ENCODE measurements at regions not wholly inside any gene's neighbourhood (a gene's known extent, or its start where the extent isn't known, plus 50 kb on each side); places are given as distances from the start of the nearest gene placed in this dataset.
A peak's percentile ranks its signal among the peaks of the same experiment; 100 is the strongest.

DNA sequence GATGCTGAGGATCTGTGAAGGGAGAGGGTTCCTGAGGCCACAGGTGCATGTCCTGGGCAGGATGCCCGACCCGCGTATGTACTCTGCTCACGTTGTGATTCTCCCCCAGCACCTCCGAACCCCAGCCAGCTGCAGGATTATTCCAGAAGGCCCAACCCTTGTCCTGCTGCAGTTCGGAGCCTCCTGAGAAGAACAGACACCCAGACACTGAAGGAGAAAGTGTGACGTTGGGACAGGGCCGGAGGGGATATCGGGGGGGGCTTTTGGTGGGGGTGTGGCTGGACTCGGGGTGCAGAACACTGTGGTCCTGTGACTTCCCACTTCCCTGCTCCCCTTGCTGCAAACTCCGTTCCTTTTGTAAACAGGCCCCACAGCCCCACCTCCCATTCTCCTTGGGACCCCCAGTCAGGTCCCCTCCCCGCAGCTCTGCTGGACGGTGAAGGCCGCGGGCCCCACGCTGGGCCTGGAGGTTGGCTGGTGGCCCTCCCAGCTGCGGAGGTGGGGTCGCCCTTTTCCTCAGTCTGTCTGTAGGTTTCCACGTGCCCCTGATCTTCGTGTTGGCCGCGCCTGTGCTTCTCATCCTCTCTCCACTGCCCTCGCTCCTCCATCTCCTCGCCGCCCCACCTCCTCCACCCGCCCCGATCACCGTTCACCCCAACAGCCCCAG is 83.0 kb upstream of the ADRA2C start:
- no peak for DNase-seq

DNA sequence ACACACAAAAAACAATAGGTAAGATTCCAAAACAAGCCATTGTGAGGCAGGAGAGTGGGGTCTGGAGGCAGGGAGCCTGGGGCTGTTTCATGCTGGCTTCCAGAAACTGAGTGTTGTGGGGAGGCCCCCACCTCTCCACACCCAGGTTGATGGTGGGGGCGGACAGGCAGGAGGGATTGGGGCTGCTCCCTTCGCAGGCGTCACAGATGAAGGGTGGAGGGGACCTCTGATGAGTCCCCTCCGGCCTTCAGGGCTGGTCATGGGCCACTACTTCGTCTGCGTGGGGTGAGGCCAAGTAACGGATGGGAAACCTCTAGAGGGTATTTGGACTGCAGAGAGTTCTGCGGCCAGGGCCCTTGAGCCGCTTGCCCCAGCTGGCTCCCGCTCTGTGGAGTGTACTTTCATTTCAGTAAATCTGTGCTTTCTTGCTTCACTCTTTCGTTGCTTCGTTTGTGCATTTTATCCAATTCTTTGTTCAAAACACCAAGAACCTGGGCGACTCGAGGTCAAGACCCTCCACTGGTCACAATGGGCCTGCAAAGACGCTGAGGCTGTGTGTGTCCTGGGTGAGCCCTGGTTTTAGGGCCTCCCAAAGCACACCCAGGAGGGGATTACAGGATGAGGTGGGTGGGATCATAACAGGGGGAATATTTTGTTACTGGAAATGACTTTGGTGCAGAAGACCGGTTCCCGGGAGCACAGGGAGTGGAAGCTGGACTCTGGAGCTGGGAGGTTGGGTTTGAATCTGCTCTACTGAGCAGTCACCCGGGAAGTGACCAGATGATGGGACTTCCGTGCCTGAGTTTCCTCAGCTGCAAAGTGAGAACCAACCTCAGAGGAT is 83.7 kb upstream of the ADRA2C start:
- DNase-seq = no peak

DNA sequence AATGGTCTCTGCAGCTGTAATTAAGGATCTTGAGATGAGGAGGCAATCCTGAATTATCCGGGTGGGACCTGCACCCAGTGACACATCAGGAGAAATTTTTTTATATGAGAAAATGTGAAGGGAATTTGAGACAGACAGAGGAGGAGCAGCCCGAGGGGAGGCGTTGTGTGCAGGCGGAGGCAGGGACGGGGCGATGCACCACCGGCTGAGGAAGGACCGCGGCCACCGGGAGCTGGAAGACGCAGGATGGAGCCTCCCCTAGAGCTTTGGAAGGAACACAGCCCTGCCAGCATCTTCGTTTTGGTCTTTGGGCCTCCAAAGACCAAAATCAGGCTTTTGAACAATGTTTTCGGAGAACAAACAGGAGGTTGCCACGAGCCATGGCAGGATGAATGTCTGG is 85.0 kb upstream of the ADRA2C start:
- DNase-seq = no peak

DNA sequence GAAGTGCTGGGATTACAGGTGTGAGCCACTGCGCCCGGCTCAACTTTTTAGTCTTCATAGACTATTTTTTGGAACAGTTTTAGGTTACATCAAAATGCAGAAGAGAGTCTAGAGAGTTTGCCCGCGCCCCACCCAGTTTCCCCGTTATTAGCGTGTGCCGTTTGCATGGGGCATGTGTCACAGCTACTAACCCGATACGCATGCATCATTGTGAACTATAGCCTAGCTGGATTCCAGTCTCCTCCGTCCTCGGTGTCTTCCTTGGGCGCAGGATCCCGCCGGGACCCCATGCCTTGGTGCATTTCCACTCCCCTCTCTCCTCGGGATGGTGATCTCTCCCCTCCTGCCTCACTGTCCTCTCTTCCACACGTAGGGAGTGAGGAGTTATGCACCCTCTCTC is 85.5 kb upstream of the ADRA2C start:
- no peak for DNase-seq

DNA sequence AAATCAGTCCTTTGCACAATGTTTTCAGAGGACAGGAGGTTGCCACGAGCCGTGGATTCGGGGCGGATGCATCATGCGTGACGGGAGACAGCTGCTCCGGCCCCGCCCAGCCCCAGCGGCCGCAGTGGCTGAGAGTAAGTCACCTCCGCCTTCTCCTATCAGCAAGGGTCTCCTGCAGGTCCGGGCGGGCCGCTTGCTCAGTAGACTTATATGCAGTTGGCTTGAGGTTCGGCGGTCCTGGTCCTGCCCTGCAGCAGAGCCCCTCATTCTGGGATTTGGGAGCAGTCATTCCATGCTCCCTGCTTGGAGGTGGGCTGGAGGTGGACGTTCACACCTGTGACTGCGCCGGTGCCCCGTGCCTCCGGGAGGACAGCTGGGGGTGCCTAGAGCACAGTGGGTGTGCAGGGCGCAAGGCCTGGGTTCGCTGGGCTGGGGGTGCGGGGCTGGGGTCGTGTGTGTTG is 86.3 kb upstream of the ADRA2C start:
- no peak for DNase-seq

DNA sequence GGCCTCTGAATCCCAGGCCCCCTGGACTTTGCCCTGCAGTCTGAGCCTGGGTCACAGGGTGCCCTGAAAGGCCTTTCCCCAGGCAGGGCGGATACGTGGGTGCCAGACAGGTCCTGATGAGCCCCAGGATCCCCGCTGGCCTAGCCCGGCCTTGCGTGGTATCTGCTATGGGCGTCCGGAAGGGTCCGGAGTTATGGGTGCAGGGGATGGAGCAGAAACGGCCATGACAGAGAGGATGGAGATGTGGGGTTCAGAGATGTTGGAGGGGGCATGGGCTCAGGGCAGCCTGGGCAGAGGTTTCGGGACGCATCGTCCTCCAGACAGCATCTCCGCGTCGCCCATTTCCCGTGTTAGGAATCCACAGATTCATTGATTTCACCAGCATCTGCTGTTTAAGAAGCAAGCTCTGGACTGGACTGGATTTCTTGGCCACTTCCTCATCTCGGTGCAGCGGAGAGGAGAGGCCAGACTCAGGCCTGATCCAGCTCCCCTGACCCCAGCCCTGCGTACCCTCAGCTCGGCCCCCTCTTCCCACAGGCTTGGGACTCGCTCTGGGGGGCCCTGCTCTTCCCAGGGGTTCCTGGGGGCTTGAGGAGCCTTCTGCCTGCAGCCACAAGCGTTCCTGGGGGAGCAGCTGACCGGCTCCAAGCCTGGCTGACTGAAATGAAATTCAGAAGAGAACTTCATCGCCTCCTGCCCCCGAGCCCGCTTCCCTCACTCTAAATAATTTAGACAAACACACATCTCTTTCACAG is 86.9 kb upstream of the ADRA2C start:
- no peak for DNase-seq

DNA sequence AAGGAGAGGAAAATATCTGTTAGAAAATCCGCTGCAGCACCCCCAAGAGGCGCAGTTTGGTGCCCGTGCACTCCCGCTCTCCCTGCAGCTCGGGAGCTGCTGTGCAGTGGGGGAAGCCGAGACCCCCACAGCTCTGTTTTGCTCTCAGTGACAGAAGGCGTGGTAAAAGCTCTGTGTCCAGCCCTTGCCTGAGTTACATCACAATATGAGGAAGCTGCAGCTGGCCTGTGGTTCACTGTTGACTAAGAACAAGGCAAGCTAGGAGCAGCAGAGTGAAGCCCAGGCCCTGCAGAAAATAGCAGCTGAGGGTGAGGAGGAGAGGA is 88.5 kb upstream of the ADRA2C start:
- DNase-seq = peak; percentile 41 to 48

DNA sequence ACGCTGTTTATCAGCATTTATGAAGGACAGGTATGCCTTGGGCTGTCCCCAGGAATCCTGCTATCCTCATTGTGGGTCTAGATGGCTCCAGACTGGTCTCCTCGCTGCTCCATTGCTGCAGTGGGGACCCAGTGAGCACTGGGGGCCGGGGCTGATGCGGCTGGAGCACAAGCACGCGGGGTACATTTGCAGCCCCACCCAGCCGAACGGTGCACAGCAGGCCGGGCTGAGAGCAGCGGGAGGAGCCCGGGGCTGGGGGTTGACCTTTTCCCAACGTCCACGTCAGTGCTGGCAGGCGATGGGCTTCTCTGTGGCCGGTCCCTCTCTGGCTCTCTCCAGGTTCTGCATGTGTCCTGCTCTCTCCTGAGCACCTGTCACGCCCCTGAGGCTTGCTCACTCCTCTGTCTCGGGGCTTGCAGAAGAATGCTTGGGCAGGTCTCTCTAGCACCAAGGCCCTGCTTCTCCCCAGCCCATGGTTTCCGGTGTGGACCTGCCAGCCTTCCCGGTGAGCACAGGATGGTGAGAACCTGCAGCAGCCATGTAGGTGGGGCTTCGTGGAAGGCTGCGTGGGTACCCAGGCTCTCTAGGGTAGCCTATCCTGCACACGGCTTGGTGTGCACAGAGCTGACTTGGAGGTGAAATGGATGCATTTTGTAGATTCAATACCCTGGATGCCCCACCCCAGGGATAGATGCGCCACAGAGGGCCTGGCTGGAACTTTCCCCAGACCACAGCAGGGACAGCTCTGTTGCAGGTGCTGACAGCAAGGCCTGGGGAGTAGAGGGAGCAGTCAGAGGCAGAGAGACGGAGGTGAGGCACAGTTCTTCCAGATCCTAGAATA is 89.1 kb upstream of the ADRA2C start:
- no peak for DNase-seq

DNA sequence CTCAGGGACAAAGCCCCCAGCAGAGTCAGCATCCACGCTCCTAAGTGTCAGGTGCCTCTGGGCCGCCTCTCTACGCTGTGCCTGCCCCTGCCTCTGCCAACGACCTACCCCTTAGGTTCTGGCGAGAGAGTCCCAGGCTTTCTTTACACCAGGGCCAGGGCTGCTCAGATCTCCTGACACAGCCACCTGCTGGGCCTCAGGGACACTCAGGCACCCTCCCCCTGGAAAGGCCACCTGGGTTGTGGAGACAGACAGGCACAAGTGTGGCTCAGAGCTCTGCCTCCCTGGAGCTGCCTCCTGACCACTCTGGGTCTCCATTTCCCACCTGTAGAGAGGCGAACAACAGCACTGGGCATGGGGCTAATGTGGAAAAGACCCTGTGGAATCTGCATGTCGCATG is 90.0 kb upstream of the ADRA2C start:
- no peak for DNase-seq

DNA sequence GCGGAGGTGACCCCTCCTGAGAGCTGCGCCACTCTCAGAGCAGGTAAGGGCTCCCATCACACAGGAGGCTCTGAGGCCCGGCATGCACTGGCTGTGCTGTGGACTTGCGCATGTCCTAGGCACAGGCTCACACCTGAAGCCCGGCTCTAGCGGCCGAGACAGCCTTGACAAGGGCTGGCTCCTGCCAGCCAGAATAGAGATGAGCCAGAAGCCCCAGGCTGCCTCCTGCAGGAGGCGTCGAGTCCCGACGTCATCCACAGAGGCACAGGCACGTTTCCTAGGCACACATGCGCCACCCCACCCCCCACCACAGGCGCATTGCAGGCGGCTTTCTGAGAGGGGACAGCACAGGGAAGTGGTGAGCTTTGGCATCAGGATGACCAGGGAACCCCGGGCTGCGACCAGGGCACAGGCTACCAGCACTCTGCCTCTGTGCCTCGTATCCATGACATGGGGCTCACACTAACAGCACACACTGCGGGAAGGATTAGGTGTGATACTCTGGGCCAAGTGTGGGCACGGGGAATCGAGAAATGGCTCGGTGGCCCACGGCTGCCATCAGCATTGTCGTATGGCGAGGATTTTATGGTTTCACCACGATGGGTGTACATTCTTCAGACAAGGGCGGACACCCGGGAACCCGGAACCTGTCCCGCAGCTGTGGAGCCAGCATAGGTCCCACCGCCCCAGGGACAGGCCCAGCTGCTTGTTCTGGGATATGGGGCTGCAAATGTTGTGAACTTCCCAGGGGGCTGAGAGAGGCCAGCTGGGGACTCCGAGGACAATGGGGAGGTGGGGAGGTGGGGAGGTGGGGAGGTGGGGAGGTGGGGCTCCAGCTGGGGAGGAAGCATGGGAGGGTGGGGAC is 90.7 kb upstream of the ADRA2C start:
- no peak for DNase-seq

DNA sequence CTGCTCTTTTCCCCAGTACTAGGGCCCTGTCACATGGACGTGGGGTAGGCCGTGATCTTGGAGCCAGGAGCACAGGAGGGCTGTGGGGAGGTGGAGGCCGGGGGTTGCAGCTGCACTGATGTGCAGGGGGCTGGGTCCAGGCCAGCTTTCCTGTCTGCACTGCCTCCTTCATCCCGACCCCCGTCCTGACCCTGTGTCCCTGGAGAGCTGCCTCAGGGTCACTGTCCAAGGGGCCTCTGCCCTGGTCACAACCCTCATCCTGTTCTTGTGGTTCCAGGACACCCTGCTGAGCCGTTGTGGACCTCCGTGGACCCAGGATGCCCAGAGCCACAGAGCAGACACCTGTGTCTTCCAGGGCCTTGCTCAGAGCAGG is 91.7 kb upstream of the ADRA2C start:
- no peak for DNase-seq

DNA sequence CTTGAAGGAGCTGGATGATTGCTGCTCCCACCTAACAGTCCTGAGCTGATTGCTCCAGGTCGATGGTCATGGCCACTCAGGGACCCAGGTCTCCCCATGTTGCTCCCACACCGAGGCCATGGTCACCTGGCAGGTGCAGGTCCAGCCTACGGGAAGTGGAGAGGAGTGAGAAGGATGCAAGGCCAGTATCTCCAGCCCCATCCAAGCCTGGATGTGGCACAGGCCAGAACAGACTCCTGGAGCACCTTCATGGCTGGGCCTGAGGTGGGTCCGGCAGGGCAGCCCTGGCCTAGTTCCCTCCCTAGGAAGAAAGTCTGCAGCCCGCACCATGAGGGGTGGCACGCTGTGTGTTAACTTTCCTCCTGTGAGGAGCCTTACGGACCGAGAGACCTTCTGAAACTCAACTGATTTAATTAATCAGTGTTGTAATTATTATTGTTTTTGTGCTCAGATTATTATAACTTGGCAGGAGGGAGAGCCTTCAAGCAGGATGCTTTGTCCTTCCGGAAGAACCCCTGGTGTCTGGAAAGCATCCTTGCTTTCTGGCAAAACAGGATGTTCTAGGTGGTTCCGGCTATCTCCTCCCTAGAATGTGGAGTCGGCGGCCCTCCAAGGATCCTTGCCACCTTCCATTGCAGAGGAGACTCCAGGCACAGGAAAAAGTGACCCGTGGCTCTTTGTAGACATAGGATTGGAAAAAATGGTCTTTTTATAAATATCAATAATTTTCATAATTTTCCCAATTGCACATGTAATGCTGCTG is 92.3 kb upstream of the ADRA2C start:
- DNase-seq = no peak

DNA sequence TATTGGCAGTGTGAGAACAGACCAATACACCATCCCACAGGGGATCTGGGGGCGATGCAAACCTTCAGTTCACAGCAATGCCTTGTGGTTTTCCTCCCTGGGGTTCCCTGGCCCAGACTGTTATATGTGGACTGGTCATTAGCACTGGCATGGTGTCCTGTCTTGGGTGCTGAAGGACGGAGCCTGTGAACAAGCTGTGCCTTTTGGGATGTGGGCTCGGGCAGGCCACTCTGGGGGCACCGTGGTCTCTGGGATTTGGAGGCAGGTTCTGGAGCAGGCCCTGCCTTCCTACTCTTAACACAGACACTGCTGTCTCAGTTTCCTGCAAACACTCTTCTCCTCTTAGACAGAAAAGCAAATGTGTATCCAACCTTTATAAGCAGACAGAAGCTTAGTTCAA is 93.0 kb upstream of the ADRA2C start:
- no peak for DNase-seq

DNA sequence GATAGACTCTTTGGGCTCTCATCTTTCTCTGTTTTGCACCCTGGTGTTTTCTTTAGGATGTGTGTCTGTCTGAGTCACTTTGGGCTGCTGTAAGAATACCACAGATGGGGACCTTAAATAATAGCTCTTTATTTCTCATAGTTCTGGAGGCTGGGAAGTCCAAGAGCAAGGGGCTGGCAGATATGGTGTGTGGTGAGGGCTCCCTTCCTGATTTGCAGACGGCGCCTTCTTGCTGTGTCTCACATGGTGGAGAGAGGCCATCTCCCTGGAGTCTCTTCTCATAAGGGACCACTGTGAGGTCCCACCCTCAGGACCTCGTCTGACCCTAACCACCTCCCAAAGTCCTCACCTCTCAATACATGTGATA is 93.7 kb upstream of the ADRA2C start:
- no peak for DNase-seq

DNA sequence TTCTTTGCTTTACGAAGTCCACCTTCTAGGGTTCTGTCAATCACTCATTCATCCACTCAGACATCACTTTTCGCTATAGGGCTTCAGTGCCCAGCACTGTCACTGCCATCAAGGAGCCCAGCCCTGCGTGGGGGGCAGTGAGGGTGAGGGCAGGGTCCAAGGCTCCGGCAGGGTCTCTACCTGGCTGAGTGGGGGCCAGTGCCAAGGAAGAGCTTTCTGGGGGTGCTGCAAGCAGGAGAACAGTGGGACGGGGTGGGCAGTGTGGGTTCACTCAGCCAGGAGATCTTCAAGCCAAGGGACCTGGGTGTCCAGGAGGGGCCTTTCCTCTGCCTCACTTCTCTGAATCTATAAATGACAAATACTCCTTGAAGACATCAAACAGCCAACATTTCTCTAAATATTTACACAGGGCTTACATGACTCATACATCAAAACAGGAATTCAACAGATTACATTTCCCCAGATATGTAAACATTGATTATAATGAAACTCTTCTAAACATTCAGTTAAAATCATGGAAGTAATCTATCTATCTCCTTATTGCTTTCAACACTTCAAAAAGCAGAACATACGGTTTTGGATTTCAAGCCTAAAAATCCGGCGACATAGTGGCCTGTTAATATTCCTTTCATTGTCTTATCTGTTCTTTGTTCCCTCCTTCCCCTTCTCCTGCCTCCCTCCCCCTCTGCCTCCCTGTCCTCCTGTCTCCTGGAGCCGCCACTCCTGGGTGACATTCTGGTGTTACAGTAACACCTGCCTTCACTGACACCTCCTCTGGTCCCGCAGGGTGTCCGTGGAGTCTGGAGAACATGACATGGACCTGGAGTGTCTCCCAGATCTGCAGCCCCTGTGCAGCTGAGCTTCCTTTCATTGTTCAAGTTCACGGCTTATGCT is 94.4 kb upstream of the ADRA2C start:
- DNase-seq = no peak

DNA sequence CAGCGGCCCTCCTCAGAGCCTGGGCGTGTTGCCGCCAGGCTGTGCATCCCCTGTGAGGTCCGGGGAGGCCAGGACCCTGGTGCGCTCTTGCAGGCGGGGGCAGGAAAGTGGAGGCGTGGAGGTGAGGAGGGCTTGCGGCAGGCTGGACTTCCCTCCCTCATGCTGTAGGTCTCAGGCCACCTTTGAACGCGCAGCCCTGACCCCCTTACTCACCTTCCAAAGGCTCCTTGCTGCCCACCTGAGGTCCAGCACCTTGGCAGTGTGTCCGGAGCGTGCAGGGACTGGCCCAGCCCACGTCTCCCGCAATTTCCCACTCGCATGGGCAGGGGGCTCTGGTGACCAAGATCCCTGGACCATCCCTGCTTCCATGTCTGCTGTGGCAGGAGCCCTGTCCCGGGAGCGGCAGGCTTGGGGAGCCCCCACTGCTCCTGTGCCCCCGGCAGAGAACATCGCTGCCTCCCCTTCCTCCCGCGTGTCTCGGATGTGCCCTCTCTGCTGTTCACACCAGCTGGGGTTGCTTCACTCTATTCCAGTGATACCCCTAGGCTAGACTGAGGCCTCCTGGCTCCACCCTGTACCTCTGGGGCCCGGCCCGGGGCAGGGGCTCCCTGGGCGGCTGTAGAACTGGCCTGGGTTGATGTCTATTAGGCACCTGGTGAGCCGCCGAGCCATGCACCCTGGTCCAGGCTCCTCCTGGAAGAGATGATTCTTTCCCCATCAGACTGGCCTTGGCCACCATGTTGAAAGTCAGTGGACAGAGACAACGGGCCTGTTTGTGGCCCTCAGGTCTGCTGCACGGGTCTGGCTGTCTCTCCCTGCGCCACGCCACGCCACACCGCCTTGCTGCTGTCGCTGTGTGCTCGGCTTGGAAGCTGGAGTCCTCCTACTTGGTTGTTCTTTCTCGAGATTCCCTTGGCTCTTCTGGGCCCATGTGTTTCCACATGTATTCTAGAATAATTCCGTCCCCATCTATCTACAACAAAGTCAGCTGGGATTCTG is 95.4 kb upstream of the ADRA2C start:
- DNase-seq = no peak

DNA sequence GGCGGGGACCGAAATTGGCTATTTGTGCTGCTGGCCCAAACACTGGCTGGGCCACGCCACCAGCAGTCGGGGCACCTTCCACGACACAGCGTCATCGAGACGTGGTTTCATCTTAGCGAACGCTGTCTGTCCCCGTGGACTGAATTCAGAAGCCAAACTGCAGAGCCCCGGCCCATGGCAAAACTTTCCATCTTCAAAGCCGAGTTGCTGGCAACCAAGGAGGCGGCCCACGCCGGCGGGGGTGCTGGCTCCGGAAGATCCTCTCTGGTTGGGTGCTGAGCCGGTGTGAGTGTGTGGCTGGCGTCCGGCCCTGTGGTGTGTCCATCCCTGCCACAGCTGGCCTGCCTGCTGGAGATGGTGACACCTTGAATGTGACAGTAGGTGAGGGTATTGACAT is 96.6 kb upstream of the ADRA2C start:
- DNase-seq = no peak

DNA sequence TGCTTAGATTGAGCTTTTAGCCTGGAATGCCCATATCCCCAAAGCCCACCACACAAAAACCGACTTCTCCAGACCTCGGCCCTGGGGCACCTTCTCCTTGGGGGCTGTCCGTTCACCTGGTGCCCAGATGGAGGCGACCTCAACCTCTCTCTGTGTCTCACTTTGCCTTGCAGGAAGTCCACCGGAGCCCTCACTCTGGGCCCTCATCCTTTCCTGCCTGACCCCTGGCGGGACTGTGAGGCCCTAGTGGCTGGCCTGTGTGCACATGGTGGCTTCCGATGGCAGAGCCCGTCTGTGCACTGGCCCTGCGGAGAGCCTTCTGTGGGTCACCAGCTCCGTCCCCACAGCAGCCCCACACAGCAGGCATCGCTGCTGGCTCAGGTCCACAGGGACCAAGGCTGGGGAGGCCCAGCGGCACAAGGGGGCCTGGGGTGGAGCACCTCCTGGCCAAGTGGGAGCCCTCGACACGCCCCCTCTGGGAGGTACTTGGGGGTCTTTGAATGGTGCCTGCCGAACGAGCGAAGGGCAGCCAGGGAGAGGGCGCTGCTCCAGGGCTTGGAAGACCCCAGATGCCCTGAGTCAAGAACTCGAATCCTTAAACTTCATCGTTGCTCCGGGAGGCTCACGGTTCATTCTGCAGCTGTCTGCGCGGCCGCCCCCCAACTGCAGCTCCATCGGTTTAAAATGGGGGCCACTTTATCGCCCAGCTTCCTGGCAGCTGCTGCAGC is 97.2 kb upstream of the ADRA2C start:
- DNase-seq = no peak

Data from AML-193 (cell line).